OCI-LY7 (cell line): ENCODE measurements at regions not wholly inside any gene's neighbourhood (a gene's known extent, or its start where the extent isn't known, plus 50 kb on each side); places are given as distances from the start of the nearest gene placed in this dataset.

ENCODE experiments used
- BruUV-seq: library from RNA; stranded (reverse); fragments of 400-500 nt; replicated peaks from 2 replicates; lab custom pipeline; 2021; lab: Mats Ljungman, UMichigan
- CTCF ChIA-PET: fragments of 300-600 bp; sonication (Branson Sonifier 250); formaldehyde crosslinking; loops from one replicate; lab custom pipeline; 2022; ENCODE audit warnings: antibody characterized with exemption; ENCODE audit not compliant: unreplicated experiment; lab: Charles Lee
- POLR2A ChIA-PET: fragments of 300-600 bp; sonication (Branson Sonifier 250); formaldehyde crosslinking; loops from one replicate; lab custom pipeline; 2022; ENCODE audit warnings: antibody characterized with exemption; lab: Charles Lee
- DNase-seq: peaks from one replicate; pipeline ENCODE4 v3.0.0-alpha.2; 2015; ENCODE audit warnings: low spot score
- H2AFZ ChIP-seq: fragments of 200-600 bp; sonication (generic), shearing (Covaris generic); 2 replicates; pipeline ENCODE4 v1.6.1; 2014; ENCODE audit warnings: mild to moderate bottlenecking, antibody characterized with exemption, low read length, moderate library complexity
- H3K27ac ChIP-seq: fragments of 200-600 bp; sonication (generic); 2 replicates; pipeline ENCODE4 v1.5.1; 2014; ENCODE audit warnings: mixed run types, low read depth, mild to moderate bottlenecking, moderate library complexity, low read length, inconsistent platforms; ENCODE audit not compliant: poor library complexity, severe bottlenecking
- H3K36me3 ChIP-seq: fragments of 200-600 bp; sonication (generic); 2 replicates; pipeline ENCODE4 v1.6.1; 2014; ENCODE audit warnings: mild to moderate bottlenecking, antibody characterized with exemption, low read length, moderate library complexity, mixed read lengths; ENCODE audit not compliant: insufficient read depth
- H3K4me1 ChIP-seq: fragments of 200-600 bp; sonication (generic); 2 replicates; pipeline ENCODE4 v1.5.1; 2014; ENCODE audit warnings: mild to moderate bottlenecking, low read length; ENCODE audit not compliant: insufficient read depth, poor library complexity, severe bottlenecking
- H3K4me2 ChIP-seq: fragments of 200-600 bp; sonication (generic); 2 replicates; pipeline ENCODE4 v1.6.1; 2014; ENCODE audit warnings: mild to moderate bottlenecking, low read length
- H3K4me3 ChIP-seq: fragments of 200-600 bp; sonication (generic); 2 replicates; pipeline ENCODE4 v1.5.1; 2014; ENCODE audit warnings: mild to moderate bottlenecking, low read depth, low read length; ENCODE audit not compliant: poor library complexity, severe bottlenecking
- H3K79me2 ChIP-seq: fragments of 200-600 bp; sonication (generic); 2 replicates; pipeline ENCODE4 v1.6.1; 2016; ENCODE audit warnings: low read depth, mild to moderate bottlenecking, low read length, moderate library complexity, mixed read lengths; ENCODE audit not compliant: insufficient read depth
- H3K9me2 ChIP-seq: fragments of 200-600 bp; sonication (generic); 2 replicates; pipeline ENCODE4 v1.6.1; 2016; ENCODE audit warnings: mild to moderate bottlenecking, low read length, mixed read lengths; ENCODE audit not compliant: insufficient read depth
- H3K9me3 ChIP-seq: fragments of 200-600 bp; sonication (generic); 2 replicates; pipeline ENCODE4 v1.6.1; 2014; ENCODE audit warnings: mild to moderate bottlenecking, mixed run types, low read length, mixed read lengths
- H4K20me1 ChIP-seq: fragments of 200-600 bp; sonication (generic); 2 replicates; pipeline ENCODE4 v1.6.1; 2014; ENCODE audit warnings: mild to moderate bottlenecking, antibody characterized with exemption, low read length, moderate library complexity, mixed read lengths; ENCODE audit not compliant: insufficient read depth
- CTCF ChIP-seq: fragments of 200-600 bp; sonication (generic); conservative IDR thresholded peaks from 2 replicates; pipeline ENCODE4 v1.5.1; 2014; ENCODE audit warnings: mild to moderate bottlenecking, antibody characterized with exemption, low read length, moderate library complexity, mixed read lengths
- EZH2phosphoT487 ChIP-seq: fragments of 200-600 bp; sonication (generic); IDR thresholded peaks from 2 replicates; pipeline ENCODE4 v1.6.1; 2018; ENCODE audit warnings: low read depth, borderline replicate concordance, mild to moderate bottlenecking, mixed run types, antibody characterized with exemption, low read length, moderate library complexity, mixed read lengths
- intact Hi-C: fragments of 100-400 bp; cut with micrococcal nuclease; formaldehyde crosslinking; loops from one replicate; pipeline ENCODE4 v1.10.0; 2022; ENCODE audit not compliant: unreplicated experiment

DNA sequence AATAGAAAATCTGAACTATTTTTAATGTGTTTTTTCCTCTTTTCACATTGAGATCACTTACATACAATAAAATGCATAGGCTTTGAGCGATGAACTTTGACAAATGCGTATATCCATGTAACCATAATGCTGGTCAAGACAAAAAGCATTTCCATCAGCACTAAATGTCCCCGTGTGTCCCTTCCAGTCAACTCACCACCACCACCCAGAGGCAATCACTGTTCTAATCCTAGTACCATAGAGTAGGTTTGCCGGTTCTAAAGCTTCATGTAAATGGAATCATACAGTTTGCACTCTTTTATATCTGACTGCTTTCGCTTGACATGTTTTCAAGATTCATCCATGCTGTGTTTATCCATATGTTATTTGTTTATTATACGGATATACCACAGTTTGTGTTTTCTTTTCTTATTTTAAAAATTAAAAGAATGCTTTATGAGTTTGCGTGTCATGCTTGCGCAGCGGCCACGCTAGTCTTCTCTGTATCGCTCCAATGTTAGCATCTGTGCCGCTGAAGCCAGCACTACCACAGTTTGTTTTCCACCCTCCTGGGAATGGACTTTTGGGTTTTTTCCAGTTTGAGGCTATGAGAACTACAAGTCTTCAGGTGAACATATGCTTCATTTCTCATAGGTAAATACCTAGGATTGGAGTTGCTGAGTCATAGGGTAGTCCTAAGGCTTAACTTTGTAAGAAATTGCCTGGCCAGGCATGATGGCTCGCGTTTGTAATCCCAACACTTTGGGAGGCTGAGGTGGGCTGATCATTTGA, 197.5 kb upstream of the CHAC2 start:
- BruUV-seq = no TSS peak
- no peak for TF ChIP-seq EZH2phosphoT487
- no peak for TF ChIP-seq CTCF
- no peak for DNase-seq
- no peaks in the 10 kb centered on the region for H3K36me3 ChIP-seq
- no peak overlapping the region for H3K4me3 ChIP-seq
- H3K9me3 ChIP-seq = no peaks in the 10 kb centered on the region
- H3K27ac ChIP-seq = no peak overlapping the region
- H3K4me1 ChIP-seq = no peaks in the 10 kb centered on the region
- no peaks in the 10 kb centered on the region for H3K9me2 ChIP-seq
- intact Hi-C loops = no loop called here
- no peaks in the 10 kb centered on the region for H4K20me1 ChIP-seq
- ChIA-PET CTCF (no interaction called here), POLR2A (no interaction called here)
- no peak overlapping the region for H2AFZ ChIP-seq
- H3K4me2 ChIP-seq = no peak overlapping the region
- H3K79me2 ChIP-seq = no peaks in the 10 kb centered on the region

DNA sequence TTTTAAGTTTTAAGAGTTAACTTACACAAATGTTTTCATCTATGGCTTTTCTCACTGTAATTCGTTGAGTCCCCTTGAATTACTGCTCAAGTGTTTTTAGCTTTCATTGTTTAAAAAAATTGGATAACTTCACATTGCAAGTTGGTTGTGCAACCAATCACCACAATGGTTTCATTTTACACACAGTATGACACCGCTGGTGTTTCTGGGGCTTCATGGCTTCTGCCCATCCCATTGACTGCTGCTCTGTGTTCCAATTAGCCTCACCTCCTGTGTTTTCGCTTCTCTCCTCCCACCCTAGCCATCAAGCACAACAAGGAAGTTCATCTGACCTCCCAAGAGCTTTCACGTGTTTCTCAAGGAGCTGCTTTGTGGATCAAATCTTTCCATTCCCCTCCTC, 199.1 kb upstream of the CHAC2 start:
- Histone ChIP-seq H3K4me3 (no peak overlapping the region), H3K4me1 (no peaks in the 10 kb centered on the region), H3K9me2 (no peaks in the 10 kb centered on the region), H3K36me3 (no peaks in the 10 kb centered on the region), H3K9me3 (no peaks in the 10 kb centered on the region), H2AFZ (peak overlapping the region; percentile 22; the same call in 1 of the 2 replicates), H3K79me2 (no peaks in the 10 kb centered on the region), H4K20me1 (no peaks in the 10 kb centered on the region), H3K27ac (no peak overlapping the region), H3K4me2 (peak overlapping the region; percentile 1; the same call in 1 of the 2 replicates)
- no peak for TF ChIP-seq EZH2phosphoT487
- TF ChIP-seq CTCF = no peak
- POLR2A ChIA-PET = no interaction called here
- BruUV-seq = no TSS peak
- CTCF ChIA-PET = no interaction called here
- intact Hi-C loops = no loop called here
- no peak for DNase-seq

DNA sequence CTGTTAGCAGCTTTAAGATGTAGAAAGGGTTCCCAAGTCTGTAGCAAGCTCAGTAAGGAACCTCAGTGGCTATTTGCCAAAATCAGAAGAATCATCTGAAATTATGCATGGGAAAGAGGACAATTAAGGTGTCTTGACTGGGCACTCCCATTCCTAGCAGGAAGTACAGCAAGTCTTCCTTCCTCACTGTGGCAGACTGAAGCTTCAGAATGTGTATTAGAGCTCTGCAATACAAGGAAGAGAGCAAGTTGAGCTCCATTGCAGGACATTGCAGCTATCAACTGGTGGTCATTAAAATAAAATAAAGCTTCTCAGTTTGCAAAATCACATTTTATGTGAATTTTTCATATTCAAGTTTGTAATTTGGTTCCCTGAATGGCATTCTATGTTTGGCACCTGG, 200.5 kb upstream of the CHAC2 start:
- Histone ChIP-seq H3K4me3 (no peak overlapping the region), H3K79me2 (no peaks in the 10 kb centered on the region), H2AFZ (no peak overlapping the region), H4K20me1 (no peaks in the 10 kb centered on the region), H3K4me1 (no peaks in the 10 kb centered on the region), H3K36me3 (no peaks in the 10 kb centered on the region), H3K9me3 (no peaks in the 10 kb centered on the region), H3K9me2 (no peaks in the 10 kb centered on the region), H3K4me2 (no peak overlapping the region), H3K27ac (no peak overlapping the region)
- TF ChIP-seq EZH2phosphoT487 = no peak
- no peak for TF ChIP-seq CTCF
- BruUV-seq = no TSS peak
- intact Hi-C loops = no loop called here
- ChIA-PET POLR2A (interaction anchor here (0.7 to 1.3 kb wide), 4 partner anchors 8 to 105 kb away, joined by 3 to 4 read pairs (median 3); no protein-coding TSS in a partner anchor), CTCF (no interaction called here)
- DNase-seq = no peak
